Neural progenitor cell (in vitro differentiated cells): ENCODE measurements at regions not wholly inside any gene's neighbourhood (a gene's known extent, or its start where the extent isn't known, plus 50 kb on each side); places are given as distances from the start of the nearest gene placed in this dataset.

Source experiments
- DNase-seq: peaks from one replicate; pipeline ENCODE4 v3.0.0-alpha.2; 2016; ENCODE audit warnings: low spot score
- H2AFZ ChIP-seq: fragments of 200-600 bp; sonication (generic); replicated peaks from 2 replicates; pipeline ENCODE4 v1.6.1; 2016; ENCODE audit warnings: antibody characterized with exemption
- H3F3A ChIP-seq: fragments of 200-600 bp; sonication (generic); 2 replicates; pipeline ENCODE4 v1.6.1; 2016; ENCODE audit warnings: antibody characterized with exemption, low read depth
- H3K27ac ChIP-seq: fragments of 200-600 bp; sonication (generic); 2 replicates; pipeline ENCODE4 v1.5.1; 2016; ENCODE audit warnings: mild to moderate bottlenecking
- H3K27me3 ChIP-seq: fragments of 200-600 bp; sonication (generic); 2 replicates; pipeline ENCODE4 v1.6.1; 2016; ENCODE audit warnings: mild to moderate bottlenecking, moderate library complexity
- H3K36me3 ChIP-seq: fragments of 200-600 bp; sonication (generic); 2 replicates; pipeline ENCODE4 v1.5.1; 2016
- H3K4me1 ChIP-seq: fragments of 200-600 bp; sonication (generic); 2 replicates; pipeline ENCODE4 v1.6.1; 2016; ENCODE audit warnings: mixed run types
- H3K4me2 ChIP-seq: fragments of 200-600 bp; sonication (generic); 2 replicates; pipeline ENCODE4 v1.6.1; 2016
- H3K4me3 ChIP-seq: fragments of 200-600 bp; sonication (generic); 2 replicates; pipeline ENCODE4 v1.5.1; 2016
- H3K79me2 ChIP-seq: fragments of 200-600 bp; sonication (generic); 2 replicates; pipeline ENCODE4 v1.6.1; 2016; ENCODE audit warnings: low read depth
- H3K9ac ChIP-seq: fragments of 200-600 bp; sonication (generic); 2 replicates; pipeline ENCODE4 v1.6.1; 2016
- H3K9me3 ChIP-seq: fragments of 200-600 bp; sonication (generic); 2 replicates; pipeline ENCODE4 v1.5.1; 2016; ENCODE audit warnings: low read depth
- H4K20me1 ChIP-seq: fragments of 200-600 bp; sonication (generic); 2 replicates; pipeline ENCODE4 v1.6.1; 2016; ENCODE audit warnings: low read depth
- H3K27ac Mint-ChIP-seq: 3 replicates; pipeline ENCODE4 v1.8.0; 2021; ENCODE audit warnings: mixed read lengths
- H3K27me3 Mint-ChIP-seq: 2 replicates; pipeline ENCODE4 v1.8.0; 2022; ENCODE audit warnings: low read depth, mild to moderate bottlenecking, inconsistent platforms, moderate library complexity, mixed read lengths; ENCODE audit not compliant: insufficient read depth
- H3K36me3 Mint-ChIP-seq: 3 replicates; pipeline ENCODE4 v1.8.0; 2021; ENCODE audit warnings: mixed read lengths
- H3K4me1 Mint-ChIP-seq: 3 replicates; pipeline ENCODE4 v1.8.0; 2021; ENCODE audit warnings: mixed read lengths
- H3K4me3 Mint-ChIP-seq: 3 replicates; pipeline ENCODE4 v1.8.0; 2021; ENCODE audit warnings: mild to moderate bottlenecking, moderate library complexity, mixed read lengths
- H3K9me3 Mint-ChIP-seq: 3 replicates; pipeline ENCODE4 v1.8.0; 2020; ENCODE audit warnings: mixed read lengths
- EZH2 ChIP-seq: fragments of 200-600 bp; sonication (generic); IDR thresholded peaks from 2 replicates; pipeline ENCODE4 v1.6.1; 2017; ENCODE audit warnings: antibody characterized with exemption, mild to moderate bottlenecking, moderate library complexity
- EZH2phosphoT487 ChIP-seq: fragments of 200-600 bp; sonication (generic); IDR thresholded peaks from 2 replicates; pipeline ENCODE4 v1.6.1; 2017; ENCODE audit warnings: antibody characterized with exemption
- TF ChIP-seq, protein P1 (sequence below): fragments of 200-600 bp; sonication (generic); IDR thresholded peaks from 2 replicates; pipeline ENCODE4 v1.5.1; 2017; ENCODE audit warnings: antibody characterized with exemption, mild to moderate bottlenecking

- peak; percentile 63 for DNase-seq
- H3K4me2 ChIP-seq, result peak overlapping the region; percentile 55
- Mint-ChIP-seq H3K4me1 (peaks cover 23% of the 10 kb centered on the region), H3K9me3 (peaks cover 4% of the 10 kb centered on the region), H3K27me3 (no peaks in the 10 kb centered on the region), H3K27ac (peak overlapping the region; percentile 2), H3K4me3 (no peak overlapping the region), H3K36me3 (no peaks in the 10 kb centered on the region)
- H3K4me3 ChIP-seq, result no peak overlapping the region
- H4K20me1 ChIP-seq, result no peaks in the 10 kb centered on the region
- no peak overlapping the region for H3K9ac ChIP-seq
- TF ChIP-seq EZH2phosphoT487, result no peak
- TF ChIP-seq, protein P1, sequence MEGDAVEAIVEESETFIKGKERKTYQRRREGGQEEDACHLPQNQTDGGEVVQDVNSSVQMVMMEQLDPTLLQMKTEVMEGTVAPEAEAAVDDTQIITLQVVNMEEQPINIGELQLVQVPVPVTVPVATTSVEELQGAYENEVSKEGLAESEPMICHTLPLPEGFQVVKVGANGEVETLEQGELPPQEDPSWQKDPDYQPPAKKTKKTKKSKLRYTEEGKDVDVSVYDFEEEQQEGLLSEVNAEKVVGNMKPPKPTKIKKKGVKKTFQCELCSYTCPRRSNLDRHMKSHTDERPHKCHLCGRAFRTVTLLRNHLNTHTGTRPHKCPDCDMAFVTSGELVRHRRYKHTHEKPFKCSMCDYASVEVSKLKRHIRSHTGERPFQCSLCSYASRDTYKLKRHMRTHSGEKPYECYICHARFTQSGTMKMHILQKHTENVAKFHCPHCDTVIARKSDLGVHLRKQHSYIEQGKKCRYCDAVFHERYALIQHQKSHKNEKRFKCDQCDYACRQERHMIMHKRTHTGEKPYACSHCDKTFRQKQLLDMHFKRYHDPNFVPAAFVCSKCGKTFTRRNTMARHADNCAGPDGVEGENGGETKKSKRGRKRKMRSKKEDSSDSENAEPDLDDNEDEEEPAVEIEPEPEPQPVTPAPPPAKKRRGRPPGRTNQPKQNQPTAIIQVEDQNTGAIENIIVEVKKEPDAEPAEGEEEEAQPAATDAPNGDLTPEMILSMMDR, result no peak
- no peak for TF ChIP-seq EZH2
- no peaks in the 10 kb centered on the region for H3K27me3 ChIP-seq
- H3K79me2 ChIP-seq, result no peaks in the 10 kb centered on the region
- H3K36me3 ChIP-seq, result no peaks in the 10 kb centered on the region
- H3K4me1 ChIP-seq, result peaks cover 33% of the 10 kb centered on the region
- no peaks in the 10 kb centered on the region for H3K9me3 ChIP-seq
- H3F3A ChIP-seq, result peaks cover 38% of the 10 kb centered on the region
- H2AFZ ChIP-seq, result no peak overlapping the region
- peak overlapping the region; percentile 78 for H3K27ac ChIP-seq
Measured at GRCh38 chrX:40852586-40852985, 117.2 kb upstream of the MED14 start.

- no peak for DNase-seq
- Histone ChIP-seq H3K9ac (no peak overlapping the region), H3K79me2 (no peaks in the 10 kb centered on the region), H3K27ac (peak overlapping the region; percentile 78), H3K36me3 (no peaks in the 10 kb centered on the region), H4K20me1 (no peaks in the 10 kb centered on the region), H2AFZ (peak overlapping the region; percentile 4), H3K4me2 (peak overlapping the region; percentile 55), H3K4me3 (no peak overlapping the region), H3K4me1 (peaks cover 27% of the 10 kb centered on the region), H3K9me3 (no peaks in the 10 kb centered on the region), H3F3A (peaks cover 33% of the 10 kb centered on the region), H3K27me3 (no peaks in the 10 kb centered on the region)
- Mint-ChIP-seq H3K27me3 (no peaks in the 10 kb centered on the region), H3K36me3 (no peaks in the 10 kb centered on the region), H3K4me3 (no peak overlapping the region), H3K27ac (peak overlapping the region; percentile 2), H3K9me3 (peaks cover 4% of the 10 kb centered on the region), H3K4me1 (peaks cover 19% of the 10 kb centered on the region)
- TF ChIP-seq EZH2phosphoT487 (no peak), EZH2 (no peak)
- TF ChIP-seq, protein P1, result no peak
Measured at GRCh38 chrX:40853004-40853815, 117.9 kb upstream of the MED14 start.

GRCh38 chrX:40853816-40854123 lies 118.4 kb upstream of the MED14 start:
- Histone ChIP-seq H3K27ac (peak overlapping the region; percentile 78), H3K4me3 (no peak overlapping the region), H3K79me2 (no peaks in the 10 kb centered on the region), H3K4me1 (peaks cover 26% of the 10 kb centered on the region), H2AFZ (peak overlapping the region; percentile 4), H3K27me3 (no peaks in the 10 kb centered on the region), H3K4me2 (peak overlapping the region; percentile 55), H3K36me3 (no peaks in the 10 kb centered on the region), H4K20me1 (no peaks in the 10 kb centered on the region), H3K9ac (no peak overlapping the region), H3K9me3 (no peaks in the 10 kb centered on the region), H3F3A (peaks cover 33% of the 10 kb centered on the region)
- peaks cover 6% of the 10 kb centered on the region for H3K9me3 Mint-ChIP-seq
- TF ChIP-seq, protein P1, result no peak
- TF ChIP-seq EZH2phosphoT487, result no peak
- no peak for TF ChIP-seq EZH2
- H3K27me3 Mint-ChIP-seq, result no peaks in the 10 kb centered on the region
- no peak for DNase-seq
- no peaks in the 10 kb centered on the region for H3K36me3 Mint-ChIP-seq
- H3K27ac Mint-ChIP-seq, result no peak overlapping the region
- no peak overlapping the region for H3K4me3 Mint-ChIP-seq
- peaks cover 19% of the 10 kb centered on the region for H3K4me1 Mint-ChIP-seq
